GM23338 (cell line): ENCODE measurements at regions not wholly inside any gene's neighbourhood (a gene's known extent, or its start where the extent isn't known, plus 50 kb on each side); places are given as distances from the start of the nearest gene placed in this dataset.
A peak's percentile ranks its signal among the peaks of the same experiment; 100 is the strongest.

Experiments
- ATAC-seq: fragments of 200-7000 bp; cut with Tn5 transposase; 3 replicates; pipeline ENCODE4 v1.9.1; 2020
- DNase-seq: peaks from one replicate; pipeline ENCODE4 v3.0.0-alpha.2; 2015; ENCODE audit warnings: low spot score
- H2AFZ ChIP-seq: fragments of 200-600 bp; sonication (generic); 2 replicates; pipeline ENCODE4 v1.8.0; 2016; ENCODE audit warnings: antibody characterized with exemption, mild to moderate bottlenecking, moderate library complexity
- H3F3A ChIP-seq: fragments of 200-600 bp; sonication (generic); replicated peaks from 2 replicates; pipeline ENCODE4 v1.8.0; 2017; ENCODE audit warnings: antibody characterized with exemption, mixed run types, low read depth
- H3K27ac ChIP-seq: fragments of 200-600 bp; sonication (generic); 2 replicates; pipeline ENCODE4 v1.6.1; 2016; ENCODE audit warnings: low read depth
- H3K27me3 ChIP-seq: fragments of 200-600 bp; sonication (generic); 2 replicates; pipeline ENCODE4 v1.8.0; 2016; ENCODE audit warnings: mild to moderate bottlenecking, mixed run types, moderate library complexity; ENCODE audit not compliant: insufficient read depth
- H3K36me3 ChIP-seq: fragments of 200-600 bp; sonication (generic); 2 replicates; pipeline ENCODE4 v1.8.0; 2016; ENCODE audit warnings: mild to moderate bottlenecking; ENCODE audit not compliant: insufficient read depth
- H3K4me1 ChIP-seq: fragments of 200-600 bp; sonication (generic); 2 replicates; pipeline ENCODE4 v1.8.0; 2016; ENCODE audit warnings: mild to moderate bottlenecking, moderate library complexity; ENCODE audit not compliant: insufficient read depth
- H3K4me2 ChIP-seq: fragments of 200-600 bp; sonication (generic); 2 replicates; pipeline ENCODE4 v1.7.1; 2017; ENCODE audit warnings: mixed run types
- H3K4me3 ChIP-seq: fragments of 200-600 bp; sonication (generic); 2 replicates; pipeline ENCODE4 v1.6.1; 2016; ENCODE audit warnings: mixed run types
- H3K79me2 ChIP-seq: fragments of 200-600 bp; sonication (generic); replicated peaks from 2 replicates; pipeline ENCODE4 v1.8.0; 2017; ENCODE audit warnings: mild to moderate bottlenecking; ENCODE audit not compliant: insufficient read depth
- H3K9me2 ChIP-seq: fragments of 200-600 bp; sonication (generic); 2 replicates; pipeline ENCODE4 v1.8.0; 2017; ENCODE audit not compliant: insufficient read depth
- H4K20me1 ChIP-seq: fragments of 200-600 bp; sonication (generic); replicated peaks from 2 replicates; pipeline ENCODE4 v1.8.0; 2017; ENCODE audit warnings: mild to moderate bottlenecking; ENCODE audit not compliant: insufficient read depth
- H3K27ac Mint-ChIP-seq: 2 replicates; pipeline ENCODE4 v1.8.0; 2020; ENCODE audit warnings: inconsistent platforms, mild to moderate bottlenecking, moderate library complexity, mixed read lengths
- H3K27me3 Mint-ChIP-seq: 3 replicates; pipeline ENCODE4 v1.8.0; 2022; ENCODE audit warnings: low read depth, mild to moderate bottlenecking, moderate library complexity, mixed read lengths, inconsistent platforms; ENCODE audit not compliant: insufficient read depth, poor library complexity
- H3K36me3 Mint-ChIP-seq: 3 replicates; pipeline ENCODE4 v1.8.0; 2021; ENCODE audit warnings: low read depth, mild to moderate bottlenecking, inconsistent platforms, moderate library complexity, mixed read lengths
- H3K4me1 Mint-ChIP-seq: 3 replicates; pipeline ENCODE4 v1.8.0; 2020; ENCODE audit warnings: mild to moderate bottlenecking, inconsistent platforms, mixed read lengths
- H3K4me3 Mint-ChIP-seq: 3 replicates; pipeline ENCODE4 v1.8.0; 2021; ENCODE audit warnings: moderate library complexity, mild to moderate bottlenecking, inconsistent platforms, mixed read lengths
- H3K9me3 Mint-ChIP-seq: 3 replicates; pipeline ENCODE4 v1.8.0; 2020; ENCODE audit warnings: moderate library complexity, mild to moderate bottlenecking, inconsistent platforms, mixed read lengths
- CREB1 ChIP-seq: fragments of 250-450 bp; sonication (Bioruptor Pico); IDR thresholded peaks from 2 replicates; pipeline ENCODE4 v1.5.0; 2020; ENCODE audit warnings: low read depth, mild to moderate bottlenecking, moderate library complexity
- ETS1 ChIP-seq: IDR thresholded peaks from 2 replicates; pipeline ENCODE4 v1.6.1; 2016; ENCODE audit warnings: antibody characterized with exemption
- EZH2phosphoT487 ChIP-seq: fragments of 200-600 bp; sonication (generic); IDR thresholded peaks from one replicate; pipeline ENCODE4 v1.8.1; 2018; ENCODE audit warnings: antibody characterized with exemption; ENCODE audit not compliant: unreplicated experiment
- NANOG ChIP-seq: IDR thresholded peaks from 2 replicates; pipeline ENCODE4 v1.6.1; 2016; ENCODE audit warnings: antibody characterized with exemption, borderline replicate concordance
- STAT1 ChIP-seq: IDR thresholded peaks from one replicate; pipeline ENCODE4 v1.6.1; 2016; ENCODE audit warnings: antibody characterized with exemption; ENCODE audit not compliant: unreplicated experiment
- ZNF114 ChIP-seq: fragments of 250-450 bp; sonication (Bioruptor Pico); IDR thresholded peaks from 2 replicates; pipeline ENCODE4 v1.5.0; 2020; ENCODE audit warnings: mild to moderate bottlenecking, moderate library complexity
- ZNF331 ChIP-seq: fragments of 250-450 bp; sonication (Bioruptor Pico); IDR thresholded peaks from 2 replicates; pipeline ENCODE4 v1.5.0; 2020; ENCODE audit warnings: low read depth, mild to moderate bottlenecking, moderate library complexity
- ZNF462 ChIP-seq: fragments of 250-450 bp; sonication (Bioruptor Pico); IDR thresholded peaks from 2 replicates; pipeline ENCODE4 v1.5.0; 2020; ENCODE audit warnings: mild to moderate bottlenecking, moderate library complexity

- TF ChIP-seq ZNF462 (CRISPR knock-in tag), result no peak
- no peak for TF ChIP-seq ETS1
- TF ChIP-seq ZNF331, result no peak
Measured at GRCh38 chr1:30810416-30811080, 53.0 kb upstream of the LAPTM5 start (continued).

GRCh38 chr1:30809514-30810263, 52.1 kb upstream of the LAPTM5 start:
- DNase-seq (no peak), ATAC-seq (peak; percentile 27; the same call in 2 of the 3 replicates)
- peaks cover 21% of the 10 kb centered on the region for H3K4me1 ChIP-seq
- no peaks in the 10 kb centered on the region for H3K79me2 ChIP-seq
- H3K36me3 ChIP-seq, result no peaks in the 10 kb centered on the region
- no peaks in the 10 kb centered on the region for H4K20me1 ChIP-seq
- Mint-ChIP-seq H3K4me1 (peaks cover 45% of the 10 kb centered on the region), H3K27me3 (peaks cover 8% of the 10 kb centered on the region), H3K27ac (no peak overlapping the region), H3K36me3 (no peaks in the 10 kb centered on the region), H3K9me3 (no peaks in the 10 kb centered on the region), H3K4me3 (no peak overlapping the region; the same call in 2 of the 3 replicates)
- no peaks in the 10 kb centered on the region for H3F3A ChIP-seq
- TF ChIP-seq ZNF114 (CRISPR knock-in tag) (no peak), EZH2phosphoT487 (no peak), STAT1 (no peak), CREB1 (CRISPR knock-in tag) (no peak), NANOG (no peak), ZNF331 (no peak)
- no peak overlapping the region for H3K27ac ChIP-seq
- H3K27me3 ChIP-seq, result no peaks in the 10 kb centered on the region
- H3K9me2 ChIP-seq, result no peaks in the 10 kb centered on the region
- peak overlapping the region; percentile 69 for H2AFZ ChIP-seq
- peak overlapping the region; percentile 48; the same call in 1 of the 2 replicates for H3K4me2 ChIP-seq
- no peak overlapping the region for H3K4me3 ChIP-seq
